BJ (cell line): ENCODE measurements at regions not wholly inside any gene's neighbourhood (a gene's known extent, or its start where the extent isn't known, plus 50 kb on each side); places are given as distances from the start of the nearest gene placed in this dataset.

ENCODE experiments used
- CTCF ChIA-PET: fragments of 350-600 bp; formaldehyde crosslinking; extraction: SDS; loops from one replicate; lab custom pipeline; 2021; ENCODE audit warnings: antibody characterized with exemption, inconsistent platforms; lab: Yijun Ruan, JAX
- POLR2A ChIA-PET: fragments of 300-600 bp; sonication (Branson Sonifier 250); formaldehyde crosslinking; extraction: SDS; loops from one replicate; lab custom pipeline; 2021; ENCODE audit warnings: antibody characterized with exemption; lab: Charles Lee
- DNase-seq: peaks from one replicate; pipeline ENCODE4 v3.0.0-alpha.2; 2011; ENCODE audit warnings: low read depth
- H3K27me3 ChIP-seq: 2 replicates; pipeline ENCODE4 v1.6.0; 2011; ENCODE audit warnings: low read length; ENCODE audit not compliant: control insufficient read depth, insufficient read depth
- H3K36me3 ChIP-seq: 2 replicates; pipeline ENCODE4 v1.5.1; 2011; ENCODE audit warnings: low read length; ENCODE audit not compliant: control insufficient read depth, insufficient read depth
- H3K4me3 ChIP-seq: 2 replicates; pipeline ENCODE4 v1.5.1; 2011; ENCODE audit warnings: low read depth, mild to moderate bottlenecking, control low read depth, low read length
- CTCF ChIP-seq: IDR thresholded peaks from 2 replicates; pipeline ENCODE4 v1.5.1; 2011; ENCODE audit warnings: low read depth, mild to moderate bottlenecking, control low read depth, inconsistent platforms, low read length, moderate library complexity; ENCODE audit not compliant: insufficient read depth

GRCh38 chr3:111303760-111304159, 232.1 kb downstream of the NECTIN3 start:
- DNase-seq = no peak
- POLR2A ChIA-PET = no interaction called here
- TF ChIP-seq CTCF = no peak
- Histone ChIP-seq H3K4me3 (no peak overlapping the region), H3K36me3 (no peaks in the 10 kb centered on the region), H3K27me3 (no peaks in the 10 kb centered on the region)
- CTCF ChIA-PET = interaction anchor here (0.7 to 1.3 kb wide), 4 partner anchors 9 to 27 kb away, joined by 3 to 6 read pairs (median 4); no protein-coding TSS in a partner anchor

- TF ChIP-seq CTCF = no peak
- Histone ChIP-seq H3K36me3 (no peaks in the 10 kb centered on the region), H3K4me3 (no peak overlapping the region), H3K27me3 (no peaks in the 10 kb centered on the region)
- DNase-seq = no peak
- CTCF ChIA-PET = no interaction called here
- POLR2A ChIA-PET = no interaction called here
Observed at GRCh38 chr3:111307676-111308075, 234.3 kb upstream of the CD96 start.

GRCh38 chr3:111311126-111311525, 230.9 kb upstream of the CD96 start:
- Histone ChIP-seq H3K27me3 (no peaks in the 10 kb centered on the region), H3K36me3 (no peaks in the 10 kb centered on the region), H3K4me3 (no peak overlapping the region)
- no peak for DNase-seq
- POLR2A ChIA-PET = interaction anchor here (0.5 kb wide), 1 partner anchor 898 kb away, joined by 3 read pairs; no protein-coding TSS in a partner anchor
- CTCF ChIA-PET = no interaction called here
- TF ChIP-seq CTCF = no peak

GRCh38 chr3:111311709-111312235, 230.2 kb upstream of the CD96 start:
- POLR2A ChIA-PET = interaction anchor here (0.5 kb wide), 1 partner anchor 899 kb away, joined by 3 read pairs; no protein-coding TSS in a partner anchor
- DNase-seq = no peak
- CTCF ChIA-PET = interaction anchor here (1.7 kb wide), 1 partner anchor 8 kb away, joined by 6 read pairs; no protein-coding TSS in a partner anchor

More at GRCh38 chr3:111311709-111312235, 230.2 kb upstream of the CD96 start:
- Histone ChIP-seq H3K36me3 (no peaks in the 10 kb centered on the region), H3K27me3 (no peaks in the 10 kb centered on the region), H3K4me3 (no peak overlapping the region)
- TF ChIP-seq CTCF = no peak
